ENCODE measurements at regions not wholly inside any gene's neighbourhood (a gene's known extent, or its start where the extent isn't known, plus 50 kb on each side); places are given as distances from the start of the nearest gene placed in this dataset.

GRCh38 chrY:12537226-12537854 lies 163.7 kb upstream of the USP9Y start:
- TF ChIP-seq POLR2A (IDR thresholded peaks at IDR 0.05) (no peak), CTCF (IDR thresholded peaks at IDR 0.05) (no peak)

Measured in stomach (tissue), 4 donors.